Subcutaneous abdominal adipose tissue (tissue), 5 donors: ENCODE measurements at regions not wholly inside any gene's neighbourhood (a gene's known extent, or its start where the extent isn't known, plus 50 kb on each side); places are given as distances from the start of the nearest gene placed in this dataset.

Experiments used
- H3K27ac ChIP-seq: one replicate; pipeline ENCODE4 v1.7.0; 2013; ENCODE audit warnings: low read depth, mild to moderate bottlenecking, inconsistent platforms, low read length, moderate library complexity
- H3K27me3 ChIP-seq, 5 donors: one replicate each; pipeline ENCODE4 v1.7.0; 2013; ENCODE audit warnings: low read length in 5 of 5, inconsistent platforms in 1 of 5; ENCODE audit not compliant: control insufficient read depth in 5 of 5, insufficient read depth in 4 of 5
- H3K36me3 ChIP-seq, 5 donors: one replicate each; pipeline ENCODE4 v1.7.0; 2013; ENCODE audit warnings: low read length in 5 of 5; ENCODE audit not compliant: control insufficient read depth in 5 of 5, insufficient read depth in 5 of 5
- H3K4me1 ChIP-seq, 5 donors: one replicate each; pipeline ENCODE4 v1.7.0; 2013; ENCODE audit warnings: low read length in 5 of 5, mild to moderate bottlenecking in 3 of 5, moderate library complexity in 1 of 5; ENCODE audit not compliant: control insufficient read depth in 5 of 5, insufficient read depth in 5 of 5
- H3K4me3 ChIP-seq, 5 donors: one replicate each; pipeline ENCODE4 v1.7.0; 2013; ENCODE audit warnings: low read length in 5 of 5, low read depth in 1 of 5
- H3K9ac ChIP-seq, 5 donors: one replicate each; pipeline ENCODE4 v1.7.0; 2013; ENCODE audit warnings: low read length in 5 of 5, mild to moderate bottlenecking in 4 of 5, moderate library complexity in 3 of 5
- H3K9me3 ChIP-seq, 5 donors: one replicate each; pipeline ENCODE4 v1.7.0; 2013; ENCODE audit warnings: low read length in 5 of 5; ENCODE audit not compliant: control insufficient read depth in 5 of 5
- donor health status: healthy.
- donor health status: healthy.
- donor health status: healthy.
- donor health status: healthy.
- donor health status: healthy.

DNA sequence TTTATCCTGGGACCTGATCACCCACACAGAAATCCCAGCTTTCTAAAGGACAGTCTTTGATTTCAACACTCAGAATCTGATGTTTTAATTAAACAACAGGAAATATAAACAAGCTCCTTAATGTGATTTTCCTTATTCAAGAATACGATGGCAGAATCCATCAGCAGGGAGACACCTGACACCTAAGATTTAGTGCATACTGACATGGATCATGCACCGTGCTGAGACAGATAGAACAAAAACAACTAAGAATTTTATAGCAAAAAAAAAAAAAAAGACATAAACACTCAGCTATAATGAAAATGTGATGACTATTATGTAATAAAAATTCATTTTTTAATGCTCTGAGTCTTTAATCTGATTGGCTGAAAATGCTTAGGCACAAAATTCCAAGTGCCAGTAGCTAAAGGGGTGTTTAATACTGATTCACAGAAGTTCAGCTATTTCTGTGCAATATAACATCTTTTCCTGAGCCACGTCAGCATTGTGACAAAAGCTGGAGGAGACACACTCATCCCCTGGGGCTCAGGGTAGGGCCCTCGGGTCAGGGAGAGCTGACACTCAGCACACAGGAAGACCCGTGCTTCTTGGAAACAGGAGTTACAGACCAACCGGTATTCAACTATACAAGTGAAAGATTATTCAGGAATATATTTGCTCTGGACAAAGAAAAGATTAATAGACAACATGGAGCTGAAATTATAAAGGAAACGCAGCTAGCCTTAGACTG, 247.4 kb downstream of the FBXO15 start:
- no peaks in the 10 kb centered on the region for H3K4me1 ChIP-seq
- H3K9ac ChIP-seq, result no peak overlapping the region
- H3K27ac ChIP-seq, result no peak overlapping the region
- no peak overlapping the region for H3K4me3 ChIP-seq
- no peaks in the 10 kb centered on the region for H3K9me3 ChIP-seq
- no peaks in the 10 kb centered on the region for H3K36me3 ChIP-seq
- H3K27me3 ChIP-seq, result no peaks in the 10 kb centered on the region

DNA sequence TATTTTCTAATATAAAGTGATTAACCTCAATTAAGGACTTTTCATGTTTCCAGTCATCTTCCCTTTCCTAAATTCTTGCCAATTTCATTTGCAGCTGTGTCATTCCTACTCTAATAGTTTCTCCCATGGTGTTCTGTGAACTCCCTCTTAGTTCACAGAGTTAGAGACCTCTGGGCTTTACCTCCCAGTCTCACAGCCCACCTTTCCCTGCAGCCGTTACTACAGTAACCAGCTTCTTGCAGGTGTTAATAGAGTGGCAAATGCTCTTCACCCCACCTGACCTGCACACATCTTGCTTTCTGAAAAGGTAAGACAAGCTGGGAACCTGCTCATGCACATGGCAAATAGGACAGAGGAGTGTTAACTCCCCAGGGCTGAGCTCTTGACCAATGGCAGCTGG, 250.1 kb downstream of the FBXO15 start:
- no peak overlapping the region for H3K9ac ChIP-seq
- no peaks in the 10 kb centered on the region for H3K36me3 ChIP-seq
- H3K27me3 ChIP-seq, result no peaks in the 10 kb centered on the region
- H3K9me3 ChIP-seq, result no peaks in the 10 kb centered on the region
- no peak overlapping the region for H3K27ac ChIP-seq
- H3K4me3 ChIP-seq, result no peak overlapping the region
- H3K4me1 ChIP-seq, result no peaks in the 10 kb centered on the region

DNA sequence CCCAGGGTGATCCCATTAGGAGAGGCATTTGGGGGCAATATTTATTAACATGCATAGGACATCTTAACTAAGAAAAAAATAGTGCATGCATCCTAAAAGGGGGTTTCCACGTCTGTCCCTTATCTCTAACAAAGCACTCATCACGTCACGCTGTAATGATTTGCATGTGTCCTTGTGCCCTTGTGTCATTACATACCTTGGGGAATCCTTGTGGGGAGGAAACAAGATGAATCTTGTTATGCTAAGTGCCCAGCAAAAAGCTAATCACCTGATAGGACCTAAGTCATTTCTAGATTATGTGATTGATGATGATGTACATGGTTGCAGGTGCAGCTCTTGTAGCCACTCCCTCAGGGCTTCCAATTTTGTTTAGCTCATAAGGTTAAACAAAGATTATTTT, 250.9 kb downstream of the FBXO15 start:
- Histone ChIP-seq H3K9me3 (no peaks in the 10 kb centered on the region), H3K9ac (no peak overlapping the region), H3K36me3 (no peaks in the 10 kb centered on the region), H3K4me3 (no peak overlapping the region), H3K27ac (no peak overlapping the region), H3K27me3 (peaks cover 0 to 1% (median 0%) of the 10 kb centered on the region in 5 donors), H3K4me1 (no peaks in the 10 kb centered on the region)

DNA sequence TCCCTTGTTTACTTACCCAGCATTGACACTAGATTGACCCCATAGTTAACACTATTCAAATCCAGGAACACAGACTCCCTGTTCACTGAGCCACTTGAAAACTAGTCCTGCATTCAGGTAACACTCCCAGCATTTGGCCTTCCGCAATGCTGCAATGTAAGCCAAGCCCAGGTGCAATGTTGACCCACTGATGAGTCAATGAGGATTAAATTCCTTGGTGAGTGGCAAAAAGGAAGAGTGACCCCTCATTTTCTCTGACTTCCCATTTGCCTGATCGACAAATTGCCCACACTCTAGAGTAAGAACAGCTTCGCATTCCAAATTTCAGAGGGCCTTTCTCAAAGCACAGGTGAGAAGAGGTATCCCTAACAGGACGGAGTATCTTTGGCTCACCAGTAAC, 251.9 kb downstream of the FBXO15 start:
- peaks cover 0 to 2% (median 0%) of the 10 kb centered on the region in 5 donors for H3K27me3 ChIP-seq
- no peak overlapping the region for H3K4me3 ChIP-seq
- H3K27ac ChIP-seq, result no peak overlapping the region
- H3K4me1 ChIP-seq, result no peaks in the 10 kb centered on the region
- H3K9me3 ChIP-seq, result no peaks in the 10 kb centered on the region
- H3K9ac ChIP-seq, result no peak overlapping the region
- no peaks in the 10 kb centered on the region for H3K36me3 ChIP-seq

DNA sequence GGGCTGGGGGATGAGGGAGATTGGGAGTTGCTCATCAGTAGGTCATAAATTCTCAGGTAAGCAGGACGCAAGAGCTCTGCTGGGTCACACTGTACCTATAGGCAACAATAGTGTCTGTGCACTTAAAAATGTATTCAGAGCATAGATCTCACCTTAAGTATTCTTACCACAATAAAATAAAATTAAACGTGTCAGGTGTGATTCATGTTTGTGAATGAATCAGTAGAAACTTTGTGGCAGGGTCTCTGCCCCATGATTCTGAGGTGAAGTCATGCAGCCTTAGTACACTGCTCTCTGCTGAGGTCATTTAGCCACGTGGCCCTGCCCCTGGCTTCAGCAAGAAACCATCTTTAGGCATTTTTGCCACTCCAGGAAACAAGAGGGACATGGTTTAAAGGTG, 253.8 kb downstream of the FBXO15 start:
- Histone ChIP-seq H3K4me1 (no peaks in the 10 kb centered on the region), H3K27me3 (peaks cover 0 to 2% (median 0%) of the 10 kb centered on the region in 5 donors), H3K36me3 (no peaks in the 10 kb centered on the region), H3K4me3 (no peak overlapping the region), H3K27ac (no peak overlapping the region), H3K9me3 (no peaks in the 10 kb centered on the region), H3K9ac (no peak overlapping the region)

DNA sequence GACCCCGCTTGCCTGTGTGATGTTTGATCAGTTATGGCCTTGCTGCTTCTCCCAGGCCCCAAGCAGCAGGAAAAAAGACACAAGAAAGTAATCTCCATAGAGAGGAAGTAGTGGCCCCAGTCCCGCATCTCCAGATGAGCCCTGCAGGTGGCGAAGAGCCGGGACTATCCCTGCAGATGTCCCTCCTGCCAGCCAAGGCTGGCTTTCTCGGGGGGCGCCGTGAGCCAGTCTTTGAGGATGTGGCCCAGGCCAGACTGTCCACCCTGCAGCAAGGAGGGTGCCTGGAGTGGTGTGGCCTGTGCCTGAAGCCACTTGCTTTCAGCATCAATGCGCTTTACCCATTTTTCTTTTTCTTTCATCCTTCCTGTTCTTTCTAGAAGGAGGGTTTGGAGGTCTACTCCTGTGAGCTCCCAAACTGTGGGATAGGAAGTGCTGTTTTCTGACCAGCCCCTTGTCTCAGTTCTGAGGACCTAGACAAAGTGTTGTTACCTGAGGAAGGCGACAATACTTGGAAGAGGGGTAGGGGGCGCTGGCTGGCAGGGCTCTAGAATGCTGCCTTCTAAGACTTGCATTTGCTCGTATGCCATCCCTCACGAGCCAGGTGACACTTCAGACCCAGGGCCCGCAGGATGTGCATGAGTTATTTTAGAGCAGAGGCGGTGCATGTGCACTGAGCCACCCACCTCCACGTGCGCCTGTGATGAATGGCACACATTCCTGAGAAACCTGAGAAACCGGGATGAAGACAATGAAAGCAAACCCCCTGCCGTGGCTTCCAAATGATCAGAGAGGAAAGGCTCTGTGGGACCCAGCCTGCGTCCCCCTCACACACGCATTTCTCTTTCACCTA, 255.8 kb downstream of the FBXO15 start:
- Histone ChIP-seq H3K27ac (no peak overlapping the region), H3K36me3 (no peaks in the 10 kb centered on the region), H3K27me3 (peaks cover 0 to 2% (median 0%) of the 10 kb centered on the region in 5 donors), H3K4me3 (no peak overlapping the region), H3K9me3 (no peaks in the 10 kb centered on the region), H3K4me1 (no peaks in the 10 kb centered on the region), H3K9ac (no peak overlapping the region)

DNA sequence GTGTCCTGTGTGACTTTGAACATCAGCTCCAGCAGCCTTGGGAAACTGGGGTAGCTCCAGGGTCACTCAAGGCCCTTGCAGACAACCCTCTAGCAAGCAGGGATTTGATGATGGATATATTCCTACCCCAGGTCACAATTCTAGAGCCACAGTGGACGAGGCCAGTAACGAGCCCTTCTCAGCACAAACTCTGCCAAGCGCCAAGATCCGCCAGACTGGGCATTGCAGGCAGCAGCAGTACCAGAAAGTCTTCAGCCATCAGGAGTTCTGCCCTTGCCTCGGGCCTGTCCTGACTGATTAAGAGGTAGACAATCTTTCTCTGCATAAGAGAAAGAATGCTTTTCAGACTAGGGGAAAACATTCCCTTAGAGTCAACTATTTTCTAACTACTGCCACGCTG, 259.1 kb downstream of the FBXO15 start:
- H3K4me1 ChIP-seq, result no peaks in the 10 kb centered on the region
- peaks cover 0 to 2% (median 0%) of the 10 kb centered on the region in 5 donors for H3K27me3 ChIP-seq

DNA sequence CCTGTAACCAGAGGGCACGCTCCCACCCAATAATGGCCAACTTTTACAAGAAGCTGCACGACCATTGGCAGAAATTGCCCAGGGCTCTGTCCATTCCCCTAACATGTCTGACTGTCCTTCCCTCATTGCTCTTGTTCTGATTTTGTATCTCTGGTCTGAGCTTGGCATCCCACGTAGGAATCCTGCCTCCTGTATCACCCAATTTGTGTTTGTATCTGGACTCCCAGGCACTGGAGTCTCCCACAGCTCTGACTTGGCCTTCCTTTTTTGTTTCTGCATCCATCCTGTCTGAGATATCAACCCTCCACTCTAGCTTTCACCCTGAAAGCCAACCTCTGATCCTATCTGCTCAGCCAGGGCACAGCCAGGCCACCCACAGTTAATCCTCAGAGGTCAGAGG, 259.8 kb downstream of the FBXO15 start:
- Histone ChIP-seq H3K4me1 (no peaks in the 10 kb centered on the region), H3K4me3 (no peak overlapping the region), H3K27me3 (peaks cover 0 to 2% (median 0%) of the 10 kb centered on the region in 5 donors), H3K9me3 (no peaks in the 10 kb centered on the region), H3K9ac (no peak overlapping the region), H3K27ac (no peak overlapping the region), H3K36me3 (no peaks in the 10 kb centered on the region)

More for the DNA sequence above, 259.1 kb downstream of the FBXO15 start:
- no peak overlapping the region for H3K4me3 ChIP-seq
- H3K9me3 ChIP-seq, result no peaks in the 10 kb centered on the region
- no peak overlapping the region for H3K27ac ChIP-seq
- no peaks in the 10 kb centered on the region for H3K36me3 ChIP-seq
- no peak overlapping the region for H3K9ac ChIP-seq

DNA sequence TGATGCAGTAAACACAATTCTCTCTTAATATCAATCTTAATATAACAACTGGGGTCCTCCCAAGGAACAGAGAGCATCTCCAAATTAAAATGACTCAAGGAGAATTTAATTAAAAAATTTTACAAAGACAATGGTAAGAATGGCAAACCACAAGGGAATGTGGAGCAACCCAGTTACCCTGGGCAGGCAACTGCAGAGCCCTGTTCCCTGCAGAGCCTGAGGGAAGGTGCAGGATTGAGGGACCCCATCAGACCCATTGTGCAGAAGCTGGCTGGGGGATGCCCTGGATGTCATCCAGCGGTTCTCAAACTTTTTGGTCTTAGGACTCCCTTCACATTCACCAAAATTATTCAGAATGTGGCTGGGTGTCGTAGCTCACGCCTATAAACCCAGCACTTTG, 262.8 kb downstream of the FBXO15 start:
- H3K27ac ChIP-seq, result no peak overlapping the region

DNA sequence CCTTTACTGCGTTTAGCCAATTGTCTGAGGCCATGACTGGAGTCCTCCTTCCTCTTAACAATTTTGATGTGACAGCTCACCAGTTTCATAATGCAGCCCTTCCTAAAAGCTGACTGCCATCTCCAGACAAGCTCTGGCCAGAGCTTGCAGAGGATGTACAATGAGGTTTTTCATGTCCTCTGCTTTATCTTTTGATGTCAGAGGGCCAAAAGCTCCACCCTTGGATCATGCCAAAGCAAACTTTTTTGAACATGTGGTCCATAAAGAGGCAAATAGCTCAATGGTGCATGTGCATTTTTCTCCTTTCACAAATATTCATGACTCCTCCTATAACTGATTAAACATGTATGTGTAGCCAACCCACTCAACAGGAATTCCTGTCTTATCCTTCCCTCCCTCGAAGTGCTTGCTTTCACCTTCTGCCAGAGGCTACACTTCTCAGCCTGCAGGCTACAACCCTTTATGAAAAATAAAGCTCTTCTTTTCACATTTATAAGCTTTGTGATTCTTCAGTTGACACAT, 266.2 kb downstream of the FBXO15 start:
- H3K9ac ChIP-seq, result no peak overlapping the region
- peaks cover 0 to 3% (median 0%) of the 10 kb centered on the region in 5 donors for H3K4me1 ChIP-seq
- H3K4me3 ChIP-seq, result no peak overlapping the region
- H3K27me3 ChIP-seq, result no peaks in the 10 kb centered on the region
- H3K9me3 ChIP-seq, result peaks cover 0 to 3% (median 0%) of the 10 kb centered on the region in 5 donors
- H3K36me3 ChIP-seq, result no peaks in the 10 kb centered on the region
- H3K27ac ChIP-seq, result no peak overlapping the region

More for the DNA sequence above, 262.8 kb downstream of the FBXO15 start:
- no peaks in the 10 kb centered on the region for H3K27me3 ChIP-seq
- no peak overlapping the region for H3K9ac ChIP-seq
- H3K36me3 ChIP-seq, result no peaks in the 10 kb centered on the region
- H3K9me3 ChIP-seq, result peaks cover 0 to 3% (median 0%) of the 10 kb centered on the region in 5 donors
- no peak overlapping the region for H3K4me3 ChIP-seq
- H3K4me1 ChIP-seq, result peaks cover 0 to 3% (median 0%) of the 10 kb centered on the region in 5 donors
